HEK293 (cell line): ENCODE measurements at regions not wholly inside any gene's neighbourhood (a gene's known extent, or its start where the extent isn't known, plus 50 kb on each side); places are given as distances from the start of the nearest gene placed in this dataset.

ENCODE experiments used
- CTCF ChIA-PET: fragments of 350-600 bp; formaldehyde crosslinking; extraction: SDS; loops from one replicate; lab custom pipeline; 2021; ENCODE audit warnings: antibody characterized with exemption; lab: Yijun Ruan, JAX
- POLR2A ChIA-PET: fragments of 300-600 bp; formaldehyde crosslinking; extraction: SDS; loops from one replicate; lab custom pipeline; 2020; ENCODE audit warnings: antibody characterized with exemption, inconsistent platforms; lab: Yijun Ruan, JAX
- H3K27ac ChIP-seq: fragments of 200-500 bp; sonication (Bioruptor generic); 2 replicates; pipeline ENCODE4 v1.5.1; 2014; ENCODE audit warnings: low read depth, low read length, control low read depth, inconsistent platforms; ENCODE audit errors: extremely low read depth
- H3K36me3 ChIP-seq, 2 experiments: fragments of 200-500 bp in 1 of 2; sonication (Bioruptor generic) in 1 of 2; 1 replicate in 1 of 2; 2 replicates in 1 of 2; pipeline ENCODE4 v1.5.1; 2014 to 2017; ENCODE audit warnings: inconsistent platforms in 2 of 2, low read length in 2 of 2; ENCODE audit not compliant: control insufficient read depth in 2 of 2, insufficient read depth in 1 of 2
- H3K4me1 ChIP-seq: fragments of 200-500 bp; sonication (Bioruptor generic); 2 replicates; pipeline ENCODE4 v1.5.1; 2014; ENCODE audit warnings: mild to moderate bottlenecking, low read length, inconsistent platforms; ENCODE audit not compliant: control insufficient read depth, insufficient read depth
- H3K4me3 ChIP-seq: 2 replicates; pipeline ENCODE4 v1.5.1; 2011; ENCODE audit warnings: low read depth, mild to moderate bottlenecking, control low read depth, low read length, moderate library complexity
- H3K9me3 ChIP-seq: fragments of 200-500 bp; sonication (Bioruptor generic); 2 replicates; pipeline ENCODE4 v1.5.1; 2014; ENCODE audit warnings: low read depth, low read length, inconsistent platforms; ENCODE audit not compliant: control insufficient read depth, insufficient read depth
- ATF2 ChIP-seq: fragments of 450-650 bp; formaldehyde crosslinking; IDR thresholded peaks from 2 replicates; pipeline ENCODE4 v1.5.1; 2016; ENCODE audit warnings: missing biosample characterization, missing genetic modification characterization, low read depth
- PRDM6 ChIP-seq: fragments of 450-650 bp; formaldehyde crosslinking; IDR thresholded peaks from 2 replicates; pipeline ENCODE4 v1.5.1; 2017; ENCODE audit warnings: missing biosample characterization, missing genetic modification characterization
- SCRT2 ChIP-seq: fragments of 450-650 bp; formaldehyde crosslinking; IDR thresholded peaks from 2 replicates; pipeline ENCODE4 v1.5.1; 2016; ENCODE audit warnings: missing biosample characterization, missing genetic modification characterization
- ZBTB44 ChIP-seq: fragments of 450-650 bp; IDR thresholded peaks from 2 replicates; pipeline ENCODE4 v1.5.1; 2018; ENCODE audit warnings: missing biosample characterization, mild to moderate bottlenecking, missing genetic modification characterization
- ZBTB7A ChIP-seq: fragments of 450-650 bp; formaldehyde crosslinking; IDR thresholded peaks from 2 replicates; pipeline ENCODE4 v1.5.1; 2016; ENCODE audit warnings: low read depth, missing biosample characterization, missing genetic modification characterization
- ZEB2 ChIP-seq: fragments of 450-650 bp; formaldehyde crosslinking; IDR thresholded peaks from 2 replicates; pipeline ENCODE4 v1.5.1; 2016; ENCODE audit warnings: missing biosample characterization, missing genetic modification characterization
- ZFHX2 ChIP-seq: fragments of 450-650 bp; formaldehyde crosslinking; conservative IDR thresholded peaks from 2 replicates; pipeline ENCODE4 v1.5.1; 2016; ENCODE audit warnings: missing biosample characterization, missing genetic modification characterization
- ZNF2 ChIP-seq: fragments of 450-650 bp; formaldehyde crosslinking; IDR thresholded peaks from 2 replicates; pipeline ENCODE4 v1.5.1; 2016; ENCODE audit warnings: missing biosample characterization, missing genetic modification characterization
- ZNF24 ChIP-seq: fragments of 450-650 bp; formaldehyde crosslinking; IDR thresholded peaks from 2 replicates; pipeline ENCODE4 v1.5.1; 2016; ENCODE audit warnings: missing biosample characterization, missing genetic modification characterization
- ZNF280C ChIP-seq: fragments of 450-650 bp; formaldehyde crosslinking; IDR thresholded peaks from 2 replicates; pipeline ENCODE4 v1.5.1; 2016; ENCODE audit warnings: missing biosample characterization, missing genetic modification characterization
- ZNF302 ChIP-seq: fragments of 450-650 bp; formaldehyde crosslinking; IDR thresholded peaks from 2 replicates; pipeline ENCODE4 v1.5.1; 2016; ENCODE audit warnings: missing biosample characterization, missing genetic modification characterization, low read depth
- ZNF350 ChIP-seq: fragments of 450-650 bp; formaldehyde crosslinking; IDR thresholded peaks from 2 replicates; pipeline ENCODE4 v1.5.0; 2017; ENCODE audit warnings: missing biosample characterization, mild to moderate bottlenecking, missing genetic modification characterization
- ZNF391 ChIP-seq: fragments of 450-650 bp; formaldehyde crosslinking; IDR thresholded peaks from 2 replicates; pipeline ENCODE4 v1.5.1; 2016; ENCODE audit warnings: low read depth, missing biosample characterization, missing genetic modification characterization, borderline replicate concordance
- ZNF394 ChIP-seq: fragments of 450-650 bp; formaldehyde crosslinking; IDR thresholded peaks from 2 replicates; pipeline ENCODE4 v1.5.1; 2016; ENCODE audit warnings: missing biosample characterization, missing genetic modification characterization, mild to moderate bottlenecking, moderate library complexity, borderline replicate concordance
- ZNF398 ChIP-seq: fragments of 450-650 bp; formaldehyde crosslinking; IDR thresholded peaks from 2 replicates; pipeline ENCODE4 v1.5.1; 2017; ENCODE audit warnings: missing biosample characterization, missing genetic modification characterization
- ZNF423 ChIP-seq: fragments of 450-650 bp; formaldehyde crosslinking; IDR thresholded peaks from 2 replicates; pipeline ENCODE4 v1.5.1; 2016; ENCODE audit warnings: missing biosample characterization, missing genetic modification characterization
- ZNF426 ChIP-seq: fragments of 450-650 bp; formaldehyde crosslinking; IDR thresholded peaks from 2 replicates; pipeline ENCODE4 v1.5.1; 2017; ENCODE audit warnings: missing biosample characterization, missing genetic modification characterization, mild to moderate bottlenecking, inconsistent platforms, moderate library complexity
- ZNF513 ChIP-seq: fragments of 450-650 bp; IDR thresholded peaks from 2 replicates; pipeline ENCODE4 v1.5.1; 2018; ENCODE audit warnings: missing biosample characterization, missing genetic modification characterization
- ZNF529 ChIP-seq: fragments of 450-650 bp; formaldehyde crosslinking; IDR thresholded peaks from 2 replicates; pipeline ENCODE4 v1.5.1; 2017; ENCODE audit warnings: missing genetic modification characterization, missing biosample characterization; ENCODE audit not compliant: insufficient replicate concordance
- ZNF530 ChIP-seq: fragments of 450-650 bp; formaldehyde crosslinking; IDR thresholded peaks from 2 replicates; pipeline ENCODE4 v1.5.1; 2016; ENCODE audit warnings: low read depth, missing biosample characterization, missing genetic modification characterization
- ZNF544 ChIP-seq: fragments of 450-650 bp; formaldehyde crosslinking; IDR thresholded peaks from 2 replicates; pipeline ENCODE4 v1.5.0; 2017; ENCODE audit warnings: missing biosample characterization, missing genetic modification characterization
- ZNF580 ChIP-seq: fragments of 450-650 bp; formaldehyde crosslinking; IDR thresholded peaks from 2 replicates; pipeline ENCODE4 v1.5.1; 2016; ENCODE audit warnings: missing biosample characterization, missing genetic modification characterization
- ZNF621 ChIP-seq: fragments of 450-650 bp; formaldehyde crosslinking; IDR thresholded peaks from 2 replicates; pipeline ENCODE4 v1.5.1; 2017; ENCODE audit warnings: missing biosample characterization, missing genetic modification characterization
- ZNF776 ChIP-seq: fragments of 450-650 bp; formaldehyde crosslinking; IDR thresholded peaks from 2 replicates; pipeline ENCODE4 v1.5.0; 2017; ENCODE audit warnings: missing biosample characterization, missing genetic modification characterization, borderline replicate concordance
- ZSCAN30 ChIP-seq: fragments of 450-650 bp; IDR thresholded peaks from 2 replicates; pipeline ENCODE4 v1.5.1; 2018; ENCODE audit warnings: missing biosample characterization, mild to moderate bottlenecking, missing genetic modification characterization, moderate library complexity
- ZXDB ChIP-seq: fragments of 450-650 bp; formaldehyde crosslinking; IDR thresholded peaks from 2 replicates; pipeline ENCODE4 v1.5.1; 2016; ENCODE audit warnings: missing biosample characterization, missing genetic modification characterization

- Histone ChIP-seq H3K4me1 (no peaks in the 10 kb centered on the region), H3K27ac (peak overlapping the region; percentile 54), H3K4me3 (no peak overlapping the region), H3K36me3 (no peaks in the 10 kb centered on the region), H3K9me3 (no peaks in the 10 kb centered on the region)
- ChIA-PET POLR2A (no interaction called here), CTCF (no interaction called here)
- no peak for TF ChIP-seq ZNF530
- TF ChIP-seq ZSCAN30 (tag by site-specific recombination), result peak; percentile 98
- TF ChIP-seq PRDM6 (tag by site-specific recombination), result peak; percentile 97
- no peak for TF ChIP-seq ZNF529 (tag by site-specific recombination)
- TF ChIP-seq ZNF776 (tag by site-specific recombination), result no peak
- peak; percentile 78; the same call in 1 of the 2 replicates for TF ChIP-seq ZNF391 (tag by site-specific recombination)
- TF ChIP-seq ZNF398 (tag by site-specific recombination), result peak; percentile 35; the same call in 1 of the 2 replicates
- no peak for TF ChIP-seq ZNF302 (tag by site-specific recombination)
- peak; percentile 56; the same call in 1 of the 2 replicates for TF ChIP-seq ZBTB44 (tag by site-specific recombination)
- TF ChIP-seq ZNF24 (tag by site-specific recombination), result peak; percentile 84
- TF ChIP-seq ZNF426, result no peak
- TF ChIP-seq ZNF580 (tag by site-specific recombination), result peak; percentile 95
- peak; percentile 76 for TF ChIP-seq ZXDB (tag by site-specific recombination)
- TF ChIP-seq ZNF280C (tag by site-specific recombination), result no peak
- no peak for TF ChIP-seq ZNF544 (tag by site-specific recombination)
- TF ChIP-seq ZNF394 (tag by site-specific recombination), result 0 out of 2 replicates have a peak, but pooled peaks have one; percentile 32
- TF ChIP-seq ZBTB7A, result no peak
- no peak for TF ChIP-seq ZNF423 (tag by site-specific recombination)
- no peak for TF ChIP-seq ZNF513 (tag by site-specific recombination)
- TF ChIP-seq ZNF621 (tag by site-specific recombination), result no peak
- peak; percentile 23; the same call in 1 of the 2 replicates for TF ChIP-seq ZNF2 (tag by site-specific recombination)
- TF ChIP-seq ZFHX2, result no peak
- TF ChIP-seq ZNF350, result no peak
- 0 out of 2 replicates have a peak, but pooled peaks have one; percentile 31 for TF ChIP-seq ATF2 (tag by site-specific recombination)
- TF ChIP-seq SCRT2 (tag by site-specific recombination), result peak; percentile 56
- peak; percentile 91 for TF ChIP-seq ZEB2 (tag by site-specific recombination)
Measured at GRCh38 chr4:66564901-66565651, 894.8 kb upstream of the EPHA5 start.
